ENCODE measurements at regions not wholly inside any gene's neighbourhood (a gene's known extent, or its start where the extent isn't known, plus 50 kb on each side); places are given as distances from the start of the nearest gene placed in this dataset.

GRCh38 chr15:61621146-61621545, 392.0 kb upstream of the RORA start:
- Histone ChIP-seq H4K20me1 (ENCODE audit: insufficient read depth, poor library complexity, severe bottlenecking) (no peaks in the 10 kb centered on the region), H3K36me3 (replicated peaks; ENCODE audit: insufficient read depth, low read depth) (no peaks in the 10 kb centered on the region), H3K9me3 (ENCODE audit: low read depth) (no peaks in the 10 kb centered on the region), H3K79me2 (no peaks in the 10 kb centered on the region), H3K27ac (no peak overlapping the region), H3K4me1 (ENCODE audit: insufficient read depth) (no peaks in the 10 kb centered on the region), H2AFZ (no peak overlapping the region), H3K4me2 (no peak overlapping the region), H3K4me3 (no peak overlapping the region), H3K9me2 (replicated peaks; ENCODE audit: insufficient read depth) (no peaks in the 10 kb centered on the region), H3K27me3 (no peaks in the 10 kb centered on the region)
- TF ChIP-seq, protein P1, sequence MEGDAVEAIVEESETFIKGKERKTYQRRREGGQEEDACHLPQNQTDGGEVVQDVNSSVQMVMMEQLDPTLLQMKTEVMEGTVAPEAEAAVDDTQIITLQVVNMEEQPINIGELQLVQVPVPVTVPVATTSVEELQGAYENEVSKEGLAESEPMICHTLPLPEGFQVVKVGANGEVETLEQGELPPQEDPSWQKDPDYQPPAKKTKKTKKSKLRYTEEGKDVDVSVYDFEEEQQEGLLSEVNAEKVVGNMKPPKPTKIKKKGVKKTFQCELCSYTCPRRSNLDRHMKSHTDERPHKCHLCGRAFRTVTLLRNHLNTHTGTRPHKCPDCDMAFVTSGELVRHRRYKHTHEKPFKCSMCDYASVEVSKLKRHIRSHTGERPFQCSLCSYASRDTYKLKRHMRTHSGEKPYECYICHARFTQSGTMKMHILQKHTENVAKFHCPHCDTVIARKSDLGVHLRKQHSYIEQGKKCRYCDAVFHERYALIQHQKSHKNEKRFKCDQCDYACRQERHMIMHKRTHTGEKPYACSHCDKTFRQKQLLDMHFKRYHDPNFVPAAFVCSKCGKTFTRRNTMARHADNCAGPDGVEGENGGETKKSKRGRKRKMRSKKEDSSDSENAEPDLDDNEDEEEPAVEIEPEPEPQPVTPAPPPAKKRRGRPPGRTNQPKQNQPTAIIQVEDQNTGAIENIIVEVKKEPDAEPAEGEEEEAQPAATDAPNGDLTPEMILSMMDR (IDR thresholded peaks at IDR 0.05; ENCODE audit: poor library complexity): peak; percentile 69
- TF ChIP-seq EZH2phosphoT487 (IDR thresholded peaks at IDR 0.05; ENCODE audit: low read depth, severe bottlenecking, unreplicated experiment): no peak
- no peak for TF ChIP-seq EZH2 (IDR thresholded peaks at IDR 0.05; ENCODE audit: borderline replicate concordance)
- 6% methylated on average over 2 of the region's 2 CpGs for WGBS (ENCODE audit: low lambda C conversion rate, missing lambda C conversion rate)
- peak; percentile 69 for DNase-seq (ENCODE audit: low spot score)

DNA sequence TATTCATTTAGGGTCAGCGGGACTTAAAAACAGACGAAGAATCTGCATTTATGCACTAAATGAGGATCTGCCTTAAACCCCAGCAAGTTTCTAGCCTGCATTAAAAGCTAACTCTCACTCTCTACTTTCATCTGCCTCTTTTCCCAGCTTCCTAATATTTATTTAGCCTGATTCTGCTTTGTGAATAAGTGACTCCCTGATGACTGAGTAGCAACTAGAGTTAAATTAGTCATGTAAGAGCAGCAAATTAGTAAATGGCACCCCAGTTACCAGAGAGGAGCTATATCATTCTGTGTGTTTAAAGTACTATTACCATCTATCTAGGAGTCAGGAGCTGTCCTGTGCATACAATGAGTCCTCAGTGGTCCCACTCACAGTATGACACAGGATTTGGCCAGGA, 391.0 kb upstream of the RORA start:
- Histone ChIP-seq H2AFZ (no peak overlapping the region), H3K4me1 (ENCODE audit: insufficient read depth) (no peaks in the 10 kb centered on the region), H3K9me3 (ENCODE audit: low read depth) (no peaks in the 10 kb centered on the region), H3K36me3 (replicated peaks; ENCODE audit: insufficient read depth, low read depth) (no peaks in the 10 kb centered on the region), H3K9me2 (replicated peaks; ENCODE audit: insufficient read depth) (no peaks in the 10 kb centered on the region), H3K4me2 (no peak overlapping the region), H3K4me3 (no peak overlapping the region), H4K20me1 (ENCODE audit: insufficient read depth, poor library complexity, severe bottlenecking) (no peaks in the 10 kb centered on the region), H3K27me3 (no peaks in the 10 kb centered on the region), H3K79me2 (no peaks in the 10 kb centered on the region), H3K27ac (no peak overlapping the region)
- DNase-seq (ENCODE audit: low spot score): no peak
- WGBS (ENCODE audit: low lambda C conversion rate, missing lambda C conversion rate): 75% methylated on average over 2 of the region's 2 CpGs
- no peak for TF ChIP-seq EZH2phosphoT487 (IDR thresholded peaks at IDR 0.05; ENCODE audit: low read depth, severe bottlenecking, unreplicated experiment)
- TF ChIP-seq EZH2 (IDR thresholded peaks at IDR 0.05; ENCODE audit: borderline replicate concordance): no peak
- TF ChIP-seq, protein P1 (IDR thresholded peaks at IDR 0.05; ENCODE audit: poor library complexity): no peak

DNA sequence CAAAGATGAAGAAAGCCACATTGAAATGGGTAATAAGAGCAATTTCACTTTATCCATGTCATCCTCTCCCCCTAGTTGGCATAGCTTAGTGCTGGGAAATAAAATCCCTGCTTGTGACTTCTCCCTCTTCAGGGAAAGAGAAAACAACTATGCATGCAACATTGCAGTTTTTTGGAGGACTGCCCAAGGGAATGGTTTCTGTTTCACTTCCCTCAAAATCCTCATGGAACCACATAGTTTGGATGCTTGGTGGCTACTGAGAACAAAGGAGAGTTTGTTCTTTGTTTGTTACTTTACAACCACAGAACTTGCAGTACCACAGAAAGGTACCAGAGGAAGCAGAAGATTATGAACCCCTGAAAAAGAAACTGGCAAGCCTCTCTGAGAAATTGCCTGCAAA, 384.6 kb upstream of the RORA start:
- Histone ChIP-seq H2AFZ (no peak overlapping the region), H3K9me3 (ENCODE audit: low read depth) (no peaks in the 10 kb centered on the region), H3K79me2 (no peaks in the 10 kb centered on the region), H3K27ac (no peak overlapping the region), H3K36me3 (replicated peaks; ENCODE audit: insufficient read depth, low read depth) (no peaks in the 10 kb centered on the region), H3K4me3 (no peak overlapping the region), H3K9me2 (replicated peaks; ENCODE audit: insufficient read depth) (no peaks in the 10 kb centered on the region), H3K4me2 (no peak overlapping the region), H3K4me1 (ENCODE audit: insufficient read depth) (no peaks in the 10 kb centered on the region), H4K20me1 (ENCODE audit: insufficient read depth, poor library complexity, severe bottlenecking) (no peaks in the 10 kb centered on the region), H3K27me3 (no peaks in the 10 kb centered on the region)
- no peak for DNase-seq (ENCODE audit: low spot score)
- TF ChIP-seq EZH2 (IDR thresholded peaks at IDR 0.05; ENCODE audit: borderline replicate concordance) (no peak), EZH2phosphoT487 (IDR thresholded peaks at IDR 0.05; ENCODE audit: low read depth, severe bottlenecking, unreplicated experiment) (no peak)
- TF ChIP-seq, protein P1 (IDR thresholded peaks at IDR 0.05; ENCODE audit: poor library complexity): no peak

GRCh38 chr15:61613138-61613537, 384.0 kb upstream of the RORA start:
- Histone ChIP-seq H3K4me3 (no peak overlapping the region), H2AFZ (no peak overlapping the region), H3K27me3 (no peaks in the 10 kb centered on the region), H3K36me3 (replicated peaks; ENCODE audit: insufficient read depth, low read depth) (no peaks in the 10 kb centered on the region), H3K9me2 (replicated peaks; ENCODE audit: insufficient read depth) (no peaks in the 10 kb centered on the region), H4K20me1 (ENCODE audit: insufficient read depth, poor library complexity, severe bottlenecking) (no peaks in the 10 kb centered on the region), H3K27ac (no peak overlapping the region), H3K79me2 (no peaks in the 10 kb centered on the region), H3K9me3 (ENCODE audit: low read depth) (no peaks in the 10 kb centered on the region), H3K4me1 (ENCODE audit: insufficient read depth) (no peaks in the 10 kb centered on the region), H3K4me2 (no peak overlapping the region)
- no peak for TF ChIP-seq EZH2phosphoT487 (IDR thresholded peaks at IDR 0.05; ENCODE audit: low read depth, severe bottlenecking, unreplicated experiment)
- TF ChIP-seq EZH2 (IDR thresholded peaks at IDR 0.05; ENCODE audit: borderline replicate concordance): no peak
- TF ChIP-seq, protein P1 (IDR thresholded peaks at IDR 0.05; ENCODE audit: poor library complexity): no peak
- no peak for DNase-seq (ENCODE audit: low spot score)
